Left cardiac atrium (tissue), 4 donors: ENCODE measurements at regions not wholly inside any gene's neighbourhood (a gene's known extent, or its start where the extent isn't known, plus 50 kb on each side); places are given as distances from the start of the nearest gene placed in this dataset.
A peak's percentile ranks its signal among the peaks of the same experiment; 100 is the strongest.
"Not testable (repeated sequence)": the region's sequence is repeated elsewhere in the genome, so short reads cannot be mapped to it uniquely, and the experiment has no call there.

ENCODE experiments used
- ATAC-seq, 2 donors: fragments of 200-7000 bp; cut with Tn5 transposase; one replicate each; pipeline ENCODE4 v1.9.1; 2020; ENCODE audit warnings: mild to moderate bottlenecking in 2 of 2, moderate library complexity in 2 of 2
- DNase-seq: peaks from one replicate; pipeline ENCODE4 v3.0.0-alpha.2; 2020
- intact Hi-C, 2 donors: fragments of 100-400 bp; cut with DNase I; formaldehyde crosslinking; loops; one replicate each; pipeline versions ENCODE4 v1.14.1 to v1.15.1; 2022 to 2023
- donor health status: DM: no; HTN: yes; CAD: no.
- donor health status: DM: no; HTN: yes; CAD: no; lungs with severe emphysema.
- donor health status: DM: yes; HTN: yes; CAD: no.
- donor health status: Dilated cardiomyopathy.

DNA sequence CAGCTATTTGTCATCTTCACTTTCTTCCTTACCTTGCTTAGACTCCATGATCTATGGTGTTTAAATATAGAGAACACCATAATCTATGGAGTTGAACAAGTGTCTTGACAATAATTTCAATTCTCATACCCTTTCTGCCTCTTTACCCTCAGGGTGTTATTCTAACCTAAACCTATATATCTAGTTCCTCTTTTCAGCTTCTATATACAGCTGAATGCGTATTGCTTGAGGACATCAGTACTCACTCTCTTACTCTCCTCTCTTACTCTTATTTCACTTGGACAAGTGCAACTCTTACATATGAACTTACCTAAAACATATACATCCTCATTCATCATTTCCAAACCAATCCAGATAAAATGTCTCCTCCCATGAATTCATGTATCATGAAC lies 187.1 kb downstream of the RAP2B start:
- intact Hi-C loops: no loop called here
- DNase-seq (no peak), ATAC-seq (no peak)

DNA sequence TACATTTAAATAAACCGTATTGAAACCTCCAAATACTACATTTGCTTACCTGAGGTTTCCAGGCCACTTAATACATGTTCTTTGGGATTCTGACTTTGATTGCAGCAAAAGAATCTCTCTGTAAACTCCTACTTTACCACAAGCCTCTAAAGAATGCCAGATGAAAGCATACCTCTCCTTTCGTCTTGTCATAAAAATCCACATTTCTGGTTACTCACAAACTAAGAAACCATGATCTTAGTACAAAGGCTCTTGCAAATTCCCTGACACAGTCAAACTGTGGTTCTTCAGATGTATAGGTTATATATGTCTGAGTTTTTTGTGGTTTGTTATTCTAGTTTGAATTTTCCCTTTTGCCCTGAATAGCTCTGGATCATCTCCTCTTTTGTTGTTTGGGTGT lies 188.4 kb downstream of the RAP2B start:
- peak in 1 of 2 donors; percentile 41 for ATAC-seq
- no peak for DNase-seq
- intact Hi-C loops: no loop called here

DNA sequence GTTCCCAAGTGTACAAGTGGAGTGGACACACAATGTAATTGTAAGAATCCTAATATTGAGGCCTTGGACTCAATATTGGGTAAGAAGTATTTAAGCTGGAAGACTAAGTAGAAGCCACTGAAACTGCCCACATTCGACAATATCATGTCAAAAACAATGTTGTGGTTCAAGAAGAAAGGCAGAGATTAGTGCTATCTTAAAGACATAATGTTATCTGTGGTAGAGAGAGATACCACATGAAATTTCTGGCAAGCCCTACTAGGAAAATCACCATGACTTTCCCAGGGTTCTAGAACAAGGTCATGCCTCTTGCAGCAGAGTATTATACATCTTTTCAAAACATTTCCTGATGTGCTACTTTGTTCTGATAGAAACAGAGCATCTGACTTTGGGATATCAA lies 192.6 kb downstream of the RAP2B start:
- intact Hi-C loops: no loop called here
- no peak for DNase-seq
- ATAC-seq: no peak

DNA sequence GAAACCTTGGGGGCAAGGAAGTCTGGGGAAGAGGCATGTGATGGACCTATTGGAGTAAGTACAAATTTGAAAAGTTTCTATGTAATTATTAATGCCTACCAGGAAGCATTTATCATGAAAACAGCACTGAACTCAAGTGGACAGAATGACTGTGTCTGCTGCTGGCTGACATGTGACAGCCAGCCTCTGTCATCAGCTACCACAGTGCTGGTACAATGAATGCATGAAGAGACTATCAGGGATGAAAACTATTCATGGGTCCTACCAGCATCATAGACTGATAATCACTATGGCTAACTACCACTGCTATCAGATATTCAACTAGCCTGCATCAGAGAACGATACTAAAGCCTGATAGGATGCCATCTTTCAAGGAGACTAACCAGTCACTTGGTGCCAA lies 193.5 kb downstream of the RAP2B start:
- no peak for ATAC-seq
- DNase-seq: no peak
- intact Hi-C loops: no loop called here

DNA sequence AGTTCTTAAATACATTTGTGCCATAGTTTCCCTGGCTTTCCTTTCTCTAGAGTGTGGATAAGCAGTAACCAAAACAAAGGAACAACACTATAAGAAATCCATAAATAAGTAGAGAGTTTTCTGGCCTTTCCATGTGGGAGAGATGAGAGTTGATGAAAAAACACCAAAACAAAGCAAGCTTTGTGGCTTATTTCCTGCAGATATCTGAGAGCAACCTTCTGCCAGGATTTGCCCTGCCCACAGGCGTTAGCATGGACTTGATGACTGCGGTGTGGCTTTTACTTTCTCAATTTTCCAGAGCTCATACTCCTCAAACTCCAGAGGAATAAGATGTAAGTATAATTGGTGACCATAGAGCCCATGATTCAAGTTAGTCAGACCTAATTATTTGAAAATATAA lies 194.9 kb downstream of the RAP2B start:
- intact Hi-C loops: no loop called here
- peak in 1 of 2 donors; percentile 51 for ATAC-seq
- no peak for DNase-seq

DNA sequence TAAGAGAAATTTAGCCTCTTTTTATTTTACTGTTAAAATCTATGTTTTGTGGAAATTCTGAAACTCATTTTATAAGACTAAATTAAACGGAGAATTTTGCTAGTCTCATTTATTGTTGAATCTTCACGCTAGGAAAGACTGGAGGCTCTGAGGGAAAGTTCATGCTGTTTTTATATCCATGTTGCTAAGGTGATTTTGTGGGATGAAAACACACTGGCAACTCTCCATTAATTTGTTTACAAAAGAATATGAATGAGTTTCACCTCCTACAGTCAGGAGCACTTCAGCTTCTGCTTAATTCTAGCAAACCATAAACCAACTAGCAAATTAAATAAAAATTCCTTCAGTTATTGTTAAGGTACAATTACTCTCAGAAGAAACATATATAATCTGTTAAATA lies 195.4 kb downstream of the RAP2B start:
- intact Hi-C loops: no loop called here
- ATAC-seq (peak in 1 of 2 donors; percentile 57), DNase-seq (no peak)

DNA sequence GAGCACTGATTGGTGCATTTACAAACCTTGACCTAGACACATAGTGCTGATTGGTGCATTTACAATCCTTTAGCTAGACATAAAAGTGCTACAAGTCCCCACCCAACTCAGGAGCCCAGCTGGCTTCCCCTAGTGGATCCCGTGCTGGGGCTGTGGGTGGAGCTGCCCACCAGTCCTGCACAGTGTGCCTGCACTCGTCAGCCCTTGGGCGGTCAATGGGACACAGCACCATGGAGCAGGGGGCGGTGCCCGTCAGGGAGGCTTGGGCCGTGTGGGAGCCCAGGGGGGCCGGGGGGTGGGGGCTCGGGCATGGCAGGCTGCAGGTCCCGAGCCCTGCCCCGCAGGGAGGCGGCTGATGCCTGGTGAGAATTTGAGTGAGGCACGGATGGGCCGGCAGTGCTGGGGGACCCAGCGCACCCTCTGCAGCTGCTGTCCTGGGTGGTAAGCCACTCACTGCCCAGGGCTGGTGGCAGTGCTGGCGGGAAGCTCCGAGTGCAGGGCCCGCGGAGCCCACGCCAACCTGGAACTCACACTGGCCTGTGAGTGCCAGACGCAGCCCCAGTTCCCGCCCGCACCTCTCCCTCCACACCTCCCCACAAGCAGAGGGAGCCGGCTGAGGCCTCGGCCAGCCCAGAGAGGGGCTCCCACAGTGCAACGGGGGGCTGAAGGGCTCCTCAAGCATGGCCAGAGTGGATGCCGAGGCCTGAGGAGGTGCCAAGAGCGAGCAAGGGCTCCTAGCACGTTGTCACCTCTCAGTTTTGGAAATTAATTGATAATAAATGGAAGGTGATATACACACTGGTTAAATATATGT lies 207.7 kb downstream of the RAP2B start:
- no peak for ATAC-seq
- intact Hi-C loops: no loop called here
- DNase-seq: no peak

DNA sequence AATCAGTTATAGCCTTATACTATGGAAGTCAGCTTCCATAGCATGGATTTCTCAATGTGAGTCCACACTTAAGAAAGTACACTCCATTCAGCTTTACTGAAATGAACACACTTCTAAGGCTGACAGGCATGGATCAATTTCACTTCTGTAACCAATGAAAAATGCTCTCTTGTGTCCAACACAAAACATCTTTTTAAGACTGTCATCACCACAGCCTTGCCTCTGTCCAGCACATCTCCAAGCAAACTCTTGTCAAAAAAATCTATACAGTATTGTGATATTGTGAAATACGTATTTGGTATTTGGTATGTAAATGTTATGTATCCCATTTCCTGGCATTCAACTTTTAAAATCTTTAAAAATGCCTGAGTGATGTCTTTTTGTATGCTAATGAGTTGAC lies 208.7 kb downstream of the RAP2B start:
- intact Hi-C loops: no loop called here
- no peak for ATAC-seq
- DNase-seq: no peak

DNA sequence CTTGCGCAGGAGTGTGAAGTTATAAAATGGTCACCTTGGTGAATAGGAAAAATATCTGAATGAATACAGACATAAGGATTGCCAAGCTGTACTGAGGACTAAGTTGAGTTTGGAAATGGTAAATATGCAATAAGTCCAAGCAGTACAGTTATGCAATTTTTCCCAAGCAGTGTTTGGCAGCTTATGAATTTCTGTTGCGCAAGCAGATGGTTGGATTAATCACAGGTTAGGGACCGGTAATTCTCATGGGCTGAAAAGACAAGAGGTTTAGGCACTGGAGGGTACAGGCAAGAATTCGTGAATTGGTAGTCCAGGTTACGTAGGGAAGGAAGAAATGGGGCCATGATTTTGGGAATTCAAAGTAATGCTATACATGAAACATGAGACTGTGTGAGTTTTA lies 210.3 kb downstream of the RAP2B start:
- no peak for DNase-seq
- intact Hi-C loops: no loop called here

DNA sequence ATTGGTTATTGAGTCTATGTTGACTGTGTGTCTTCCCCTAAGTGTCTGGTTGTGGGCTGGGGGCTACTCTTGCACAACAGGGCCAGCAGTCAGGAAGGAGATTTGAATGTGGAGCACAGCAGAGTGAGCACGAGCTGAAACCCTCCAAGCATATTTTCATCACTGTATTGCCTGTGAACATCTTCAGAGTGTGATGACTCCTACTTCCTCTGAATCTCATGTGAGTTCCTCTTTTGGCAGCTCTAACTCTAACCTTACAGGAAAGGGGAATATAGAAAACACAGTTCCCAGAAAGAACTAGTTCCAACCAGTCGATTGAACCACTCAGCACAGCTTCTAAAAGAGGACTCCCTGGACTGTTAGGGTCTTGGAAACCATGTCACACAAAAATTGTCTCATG lies 211.6 kb downstream of the RAP2B start:
- ATAC-seq: peak in 1 of 2 donors; percentile 62
- intact Hi-C loops: no loop called here
- DNase-seq: no peak

More for the DNA sequence above, 210.3 kb downstream of the RAP2B start:
- ATAC-seq: peak; percentile 44 to 83

DNA sequence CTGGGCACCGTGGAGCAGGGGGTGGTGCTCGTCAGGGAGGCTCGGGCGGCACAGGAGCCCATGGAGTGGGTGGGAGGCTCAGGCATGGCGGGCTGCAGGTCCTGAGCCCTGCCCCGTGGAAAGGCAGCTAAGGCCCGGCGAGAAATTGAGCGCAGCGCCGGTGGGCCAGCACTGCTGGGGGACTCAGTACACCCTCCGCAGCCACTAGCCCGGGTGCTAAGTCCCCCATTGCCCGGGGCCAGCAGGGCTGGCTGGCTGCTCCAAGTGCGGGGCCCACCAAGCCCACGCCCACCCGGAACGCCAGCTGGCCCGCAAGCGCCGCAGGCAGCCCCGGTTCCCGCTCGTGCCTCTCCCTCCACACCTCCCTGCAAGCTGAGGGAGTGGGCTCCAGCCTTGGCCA lies 216.3 kb downstream of the RAP2B start:
- ATAC-seq, DNase-seq, intact Hi-C loops: not testable (repeated sequence)

DNA sequence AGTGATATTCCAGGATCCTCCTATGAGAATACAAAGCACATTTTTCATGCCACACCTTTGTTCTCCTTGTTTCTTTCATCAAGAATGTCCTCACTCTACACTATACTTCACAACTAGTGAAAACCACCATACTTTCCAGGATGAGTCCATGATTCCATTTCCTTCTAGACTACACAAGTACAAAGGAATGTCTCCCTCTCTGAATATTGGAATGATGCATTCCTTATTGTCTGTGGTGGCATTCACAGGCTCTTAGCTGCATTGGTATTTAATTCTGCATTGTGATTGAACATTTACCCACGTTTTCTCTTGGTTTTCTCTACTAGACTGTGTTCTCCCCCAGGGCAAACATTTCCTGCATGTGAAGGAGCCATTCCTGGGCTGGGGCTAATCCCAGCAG lies 217.5 kb downstream of the RAP2B start:
- intact Hi-C loops: no loop called here
- ATAC-seq (no peak), DNase-seq (no peak)

DNA sequence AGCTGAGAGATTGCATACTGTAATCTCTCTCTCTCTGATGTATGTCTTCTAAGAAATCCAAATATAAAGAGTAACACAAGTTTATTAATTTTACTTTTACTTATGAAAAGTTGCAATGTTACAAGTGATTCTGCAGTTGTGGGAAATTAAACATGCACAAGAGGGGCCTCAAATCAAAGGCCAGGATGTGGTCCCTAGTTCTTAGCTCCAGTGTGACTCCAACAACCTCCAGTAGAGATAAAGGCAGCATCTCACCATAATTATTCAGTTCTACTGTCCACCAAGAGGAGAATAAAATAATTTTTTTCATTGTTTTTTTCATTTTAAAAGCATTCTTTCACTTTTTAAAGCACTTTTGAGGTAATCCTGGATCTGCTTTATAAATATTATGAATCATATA lies 223.3 kb downstream of the RAP2B start:
- ATAC-seq (no peak), DNase-seq (no peak)
- intact Hi-C loops: no loop called here

DNA sequence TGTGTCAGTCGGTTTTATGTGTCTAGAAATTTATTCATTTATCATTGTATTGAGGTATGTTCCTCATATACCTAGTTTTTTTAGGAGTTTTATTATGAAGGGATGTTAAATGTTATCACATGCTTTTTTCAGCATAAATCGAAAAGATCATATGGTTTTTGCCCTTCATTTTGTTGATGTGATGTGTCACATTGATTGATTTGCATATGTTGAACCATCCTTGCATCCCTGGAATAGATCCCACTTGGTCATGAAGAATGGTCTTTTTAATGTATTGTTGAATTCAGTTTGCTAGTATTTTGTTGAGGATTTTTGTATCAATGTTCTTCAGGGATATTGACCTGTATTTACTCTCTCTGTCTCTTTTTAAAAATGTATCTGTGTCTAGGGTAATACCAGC lies 230.3 kb downstream of the RAP2B start:
- intact Hi-C loops: no loop called here
- ATAC-seq (no peak), DNase-seq (no peak)

DNA sequence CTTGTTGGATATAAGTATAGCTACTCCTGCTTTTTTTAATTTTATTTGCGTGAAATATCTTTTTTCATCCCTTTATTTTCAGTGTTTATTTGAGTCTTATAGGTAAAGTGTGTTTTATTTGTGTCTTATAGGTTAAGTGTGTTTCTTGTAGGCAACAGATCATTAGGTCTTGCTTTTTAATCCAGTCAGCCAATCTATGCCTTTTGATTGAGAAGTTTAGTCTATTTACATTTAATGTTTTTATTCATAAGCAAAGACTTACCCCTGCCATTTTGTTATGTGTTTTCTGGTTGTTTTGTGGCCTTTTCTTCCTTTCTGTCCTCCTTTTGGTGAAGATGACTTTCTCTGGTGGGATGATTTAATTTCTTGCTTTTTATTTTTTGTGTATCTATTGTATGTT lies 232.0 kb downstream of the RAP2B start:
- DNase-seq (no peak), ATAC-seq (no peak)
- intact Hi-C loops: no loop called here

DNA sequence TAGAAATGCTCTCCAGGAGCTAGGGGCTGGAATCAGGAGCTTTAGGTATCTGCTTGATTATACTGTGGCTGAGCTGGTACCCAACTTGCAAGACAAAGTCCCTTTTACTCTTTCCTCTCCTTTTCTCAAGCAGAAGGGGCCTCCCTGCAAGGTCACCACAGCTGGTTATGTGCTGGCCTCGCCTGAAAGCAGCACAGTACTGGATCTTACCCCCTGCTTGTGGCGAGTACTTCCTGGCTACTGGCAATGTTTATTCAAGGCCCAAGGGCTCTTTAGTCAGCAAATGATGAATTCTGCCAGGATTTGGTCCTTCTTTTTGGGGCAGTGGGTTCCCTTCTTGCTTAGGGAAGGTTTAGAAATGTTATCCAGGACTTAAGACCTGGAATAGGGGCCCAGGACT lies 234.6 kb downstream of the RAP2B start:
- intact Hi-C loops: no loop called here
- DNase-seq: no peak
- no peak for ATAC-seq

DNA sequence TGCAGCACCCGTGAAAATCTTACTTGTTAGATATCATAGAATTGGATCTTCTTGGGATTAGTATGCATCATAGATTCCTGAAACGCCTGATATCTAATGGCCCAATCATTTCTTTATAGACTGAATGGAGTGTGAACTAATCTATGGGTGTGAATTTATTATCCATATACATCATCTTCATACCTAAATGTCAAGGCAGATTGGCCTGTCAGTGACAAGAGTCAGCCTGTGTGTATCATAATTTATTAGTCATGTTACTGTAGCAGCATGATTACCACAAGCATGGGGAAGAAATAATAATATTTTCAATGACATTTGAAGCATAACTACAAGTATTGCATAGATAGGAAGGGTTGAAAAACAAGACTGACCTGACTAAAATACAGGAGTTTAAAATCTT lies 235.8 kb downstream of the RAP2B start:
- ATAC-seq: no peak
- intact Hi-C loops: no loop called here
- DNase-seq: no peak

DNA sequence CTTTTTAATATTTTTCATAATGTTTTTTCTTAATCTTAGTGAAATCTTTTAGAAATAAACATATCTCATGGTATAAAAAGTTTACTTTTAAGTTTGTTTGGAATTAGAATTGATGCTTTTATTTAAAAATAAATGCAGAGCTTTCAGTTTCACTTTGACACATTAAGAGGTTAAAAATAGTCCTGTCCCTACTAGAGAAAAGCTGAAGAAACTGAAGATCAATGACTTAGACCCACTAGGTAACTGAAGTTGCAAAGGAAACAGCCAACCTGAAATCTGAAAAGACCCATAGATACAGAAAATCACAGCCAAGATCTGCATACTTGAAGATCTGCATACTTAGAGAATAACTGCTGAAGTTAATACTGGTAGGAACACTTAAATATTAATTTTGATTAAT lies 237.6 kb downstream of the RAP2B start:
- no peak for ATAC-seq
- intact Hi-C loops: no loop called here

DNA sequence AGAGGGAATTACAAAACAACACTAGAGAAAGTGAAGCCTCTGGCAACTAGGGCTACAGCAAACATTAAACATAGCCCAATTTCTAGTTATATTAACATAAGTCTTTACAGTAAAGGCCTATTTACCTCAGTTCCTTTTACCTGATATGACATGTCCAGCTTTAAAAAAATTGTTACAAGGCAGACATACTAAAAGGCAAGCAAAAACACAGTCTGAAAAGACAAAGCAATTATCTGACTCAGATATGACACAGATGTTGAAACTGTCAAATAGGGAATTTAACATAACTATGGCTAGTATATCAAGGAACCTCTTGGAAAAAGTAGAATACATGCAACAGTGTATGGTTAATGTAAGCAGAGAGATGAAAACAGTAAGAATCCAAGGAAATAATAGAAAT lies 238.6 kb downstream of the RAP2B start:
- intact Hi-C loops: no loop called here
- ATAC-seq (no peak), DNase-seq (no peak)

More for the DNA sequence above, 237.6 kb downstream of the RAP2B start:
- DNase-seq: no peak

DNA sequence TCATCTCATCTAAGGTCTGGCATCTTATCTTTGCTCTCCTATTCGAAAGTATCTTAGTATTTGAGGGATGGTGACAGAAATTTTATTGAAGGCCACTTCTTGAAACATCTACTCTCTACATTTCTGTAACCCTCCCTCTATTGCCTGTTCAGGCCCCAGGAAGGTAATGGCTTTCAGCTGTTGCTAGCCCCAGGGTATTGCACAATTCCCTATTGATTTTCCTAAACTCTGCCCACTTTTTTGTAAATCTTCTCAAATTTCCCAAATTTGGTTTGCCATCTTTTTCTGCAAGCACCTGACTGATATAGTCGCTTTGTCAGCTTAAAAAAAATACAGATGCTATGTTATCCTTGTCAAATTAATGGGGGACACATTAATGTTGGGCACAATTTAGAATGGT lies 242.1 kb downstream of the RAP2B start:
- intact Hi-C loops: no loop called here
- ATAC-seq (no peak), DNase-seq (no peak)

DNA sequence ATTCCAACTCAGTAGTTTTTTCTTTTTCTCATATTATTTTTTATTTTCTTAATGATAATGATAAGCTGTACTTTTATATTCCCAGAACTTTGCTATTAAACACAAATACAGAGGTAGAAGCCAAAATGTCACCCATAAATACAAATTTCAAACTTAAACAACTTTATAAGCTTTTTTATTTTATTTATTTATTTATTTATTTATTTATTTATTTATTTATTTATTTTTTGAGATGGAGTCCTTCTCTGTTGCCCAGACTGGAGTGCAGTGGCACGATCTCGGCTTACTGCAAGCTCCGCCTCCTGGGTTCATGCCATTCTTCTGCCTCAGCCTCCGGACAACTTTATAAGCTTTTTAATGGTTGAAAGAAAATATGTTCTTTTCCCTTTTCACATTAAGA lies 243.3 kb downstream of the RAP2B start:
- ATAC-seq, DNase-seq, intact Hi-C loops: not testable (repeated sequence)

DNA sequence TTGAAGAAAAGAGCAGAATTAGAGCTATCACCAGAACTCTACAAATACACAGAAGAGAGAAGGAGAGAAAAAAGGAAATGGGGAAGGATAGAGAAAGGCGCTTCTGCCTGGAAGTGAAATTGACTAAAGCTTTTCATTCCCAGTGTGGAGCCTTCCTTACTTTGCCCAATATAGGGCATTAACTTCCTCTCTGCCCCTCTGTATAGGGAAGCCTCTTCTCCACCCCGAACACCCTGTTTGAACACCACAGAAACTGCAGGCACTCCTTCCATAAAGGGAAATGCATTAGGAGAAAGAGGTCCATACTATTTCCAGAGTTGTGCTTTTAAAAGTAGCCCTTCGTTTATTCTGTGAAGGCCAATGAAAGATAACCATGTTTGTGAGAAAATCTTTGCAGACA lies 248.5 kb downstream of the RAP2B start:
- DNase-seq (no peak), ATAC-seq (peak in 1 of 2 donors; percentile 41)
- intact Hi-C loops: no loop called here
